Renal cortex interstitium (tissue), 11 donors: ENCODE measurements at regions not wholly inside any gene's neighbourhood (a gene's known extent, or its start where the extent isn't known, plus 50 kb on each side); places are given as distances from the start of the nearest gene placed in this dataset.

Source experiments
- DNase-seq, 11 donors: peaks; one replicate each; pipeline ENCODE4 v3.0.0-alpha.2; 2013; ENCODE audit warnings: low read depth in 9 of 11, low spot score in 4 of 11; ENCODE audit errors: extremely low read depth in 1 of 11

DNA sequence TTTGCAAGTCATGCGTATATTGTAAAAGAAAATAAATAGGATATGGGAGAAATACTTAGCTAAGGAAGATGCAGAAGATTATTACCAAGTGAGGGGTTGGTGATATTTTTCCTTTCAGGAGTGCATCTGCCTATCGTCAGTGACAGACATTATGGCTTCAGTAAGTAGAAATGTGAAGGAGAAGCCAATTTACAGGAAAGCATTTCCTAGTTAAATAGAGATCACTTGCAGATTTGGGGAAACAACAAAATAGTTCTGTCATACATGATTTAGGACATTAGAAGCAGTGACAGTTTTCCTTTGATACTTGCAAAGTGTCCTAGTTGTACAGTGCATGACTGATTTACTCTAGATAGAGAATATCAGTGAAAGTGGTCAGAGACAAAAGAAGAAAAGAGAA is 747.8 kb upstream of the KLHL1 start:
- DNase-seq = no peak

DNA sequence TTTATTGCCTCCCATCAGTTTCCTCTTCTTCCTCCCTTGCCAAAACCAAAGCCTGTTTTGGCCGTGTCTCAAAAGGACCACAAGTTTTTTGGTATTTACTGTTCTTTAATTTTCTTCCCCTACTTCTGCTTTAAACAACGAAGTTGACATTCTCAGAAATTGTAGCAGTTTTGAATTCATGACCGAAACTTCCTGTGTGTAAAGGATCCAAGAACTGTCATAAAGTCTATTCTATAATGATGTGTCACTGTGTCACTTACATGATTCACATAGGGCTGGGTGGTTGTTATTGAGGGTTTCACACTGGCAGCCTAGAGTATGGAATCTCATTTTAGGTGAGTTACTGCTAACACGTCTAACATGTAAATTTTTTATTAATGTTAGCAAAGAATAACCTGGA is 741.0 kb upstream of the KLHL1 start:
- no peak for DNase-seq

- DNase-seq = no peak
Observed at GRCh38 chr13:70844391-70845108, 736.3 kb upstream of the KLHL1 start.

- no peak for DNase-seq
Observed at GRCh38 chr13:70842062-70842644, 733.9 kb upstream of the KLHL1 start.

GRCh38 chr13:70841240-70842061 is 733.2 kb upstream of the KLHL1 start:
- DNase-seq = no peak

DNA sequence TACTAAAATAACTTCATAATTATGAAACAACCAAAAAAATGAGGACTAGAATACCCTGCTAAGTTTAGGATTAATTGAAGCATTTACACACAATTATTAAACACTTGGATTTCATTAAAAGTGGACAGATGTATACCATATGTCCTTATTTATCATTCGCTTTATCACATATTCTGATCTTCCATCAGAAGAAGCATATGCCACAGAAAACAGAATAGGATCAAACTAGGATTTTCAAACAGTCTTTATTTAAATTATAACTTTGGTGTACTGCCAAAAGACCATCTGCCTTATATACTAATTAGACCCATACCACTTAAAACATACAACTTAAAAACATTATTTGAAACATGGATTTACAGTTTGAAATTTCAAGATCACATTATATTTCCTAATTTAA is 727.1 kb upstream of the KLHL1 start:
- DNase-seq = no peak

- no peak for DNase-seq
Observed at GRCh38 chr13:70829748-70830147, 721.5 kb upstream of the KLHL1 start.

GRCh38 chr13:70817576-70817975 is 709.3 kb upstream of the KLHL1 start:
- DNase-seq = no peak

DNA sequence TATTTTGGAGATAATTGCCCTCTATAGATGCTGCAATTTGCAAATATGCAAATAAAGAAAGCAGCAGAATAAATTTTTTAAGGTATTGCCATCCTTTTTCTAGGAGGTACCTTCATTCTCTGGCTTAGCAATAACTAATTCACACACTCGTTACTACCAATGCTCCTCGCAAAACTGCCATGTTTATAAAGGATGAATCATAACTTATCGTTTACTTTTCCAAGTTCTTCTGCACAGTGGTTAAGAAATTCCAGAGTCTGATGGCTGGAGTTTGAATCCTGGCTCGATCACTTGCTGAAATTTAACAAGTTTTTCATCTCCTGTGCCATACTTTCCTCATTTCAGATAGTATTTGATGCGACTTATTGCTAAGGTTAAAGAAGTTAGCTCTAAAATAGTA is 708.6 kb upstream of the KLHL1 start:
- no peak for DNase-seq

GRCh38 chr13:70814684-70815083 is 706.4 kb upstream of the KLHL1 start:
- DNase-seq = no peak

DNA sequence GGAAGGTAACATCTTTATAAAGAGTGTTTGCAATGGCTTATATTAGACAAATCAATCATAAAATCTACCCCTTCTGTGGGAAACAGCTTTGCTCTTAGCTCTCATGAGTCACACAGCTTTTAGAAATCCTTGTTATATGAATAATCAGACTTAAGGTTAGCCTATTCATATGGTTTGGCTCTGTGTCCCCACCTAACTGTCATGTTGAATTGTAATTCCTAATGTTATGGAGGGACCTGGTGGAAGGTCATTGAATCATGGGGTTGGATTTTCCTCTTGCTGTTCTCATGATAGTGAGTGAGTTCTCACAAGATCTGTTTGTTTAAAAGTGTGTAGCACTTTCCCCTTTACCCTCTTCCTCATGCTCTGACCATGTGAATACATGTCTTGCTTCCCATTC is 704.2 kb upstream of the KLHL1 start:
- DNase-seq = no peak

DNA sequence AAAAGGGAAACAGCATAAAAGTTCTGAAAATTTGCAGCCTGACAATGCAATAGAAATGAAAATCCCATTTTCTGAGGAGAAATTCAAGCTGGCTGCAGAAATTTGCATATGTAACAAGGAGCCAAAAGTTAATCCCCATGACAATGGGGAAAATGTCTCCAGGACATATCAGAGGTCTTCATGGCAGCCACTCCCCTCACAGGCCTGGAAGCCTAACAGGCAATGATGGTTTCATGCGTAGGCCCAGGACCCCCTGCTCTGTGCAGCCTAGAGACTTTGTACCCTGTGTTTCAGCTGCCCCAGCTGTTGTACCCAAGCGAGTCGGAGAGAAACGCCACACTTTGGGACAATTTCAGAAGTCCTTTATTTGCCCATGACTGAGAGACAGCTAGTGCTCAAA is 701.3 kb upstream of the KLHL1 start:
- DNase-seq = no peak

- DNase-seq = no peak
Observed at GRCh38 chr13:70798385-70798784, 690.1 kb upstream of the KLHL1 start.

DNA sequence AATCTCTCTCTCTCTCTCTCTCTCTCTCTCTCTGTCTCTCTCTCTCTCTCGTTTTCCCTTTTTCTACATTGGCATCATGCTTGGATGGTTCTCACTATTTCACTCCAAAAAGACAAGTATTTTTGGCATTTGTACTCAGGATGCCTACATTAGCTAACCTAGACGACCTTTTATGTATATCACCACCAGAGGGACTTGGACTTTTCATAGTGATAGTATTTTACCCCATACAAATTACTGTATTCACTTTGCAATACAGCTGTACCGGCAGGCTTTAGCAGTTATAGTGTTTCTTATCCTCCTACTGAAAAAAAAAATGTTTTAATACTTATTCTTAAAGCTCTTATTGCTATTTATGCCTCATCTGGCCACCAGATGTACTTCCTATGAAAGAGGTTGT is 687.2 kb upstream of the KLHL1 start:
- no peak for DNase-seq

DNA sequence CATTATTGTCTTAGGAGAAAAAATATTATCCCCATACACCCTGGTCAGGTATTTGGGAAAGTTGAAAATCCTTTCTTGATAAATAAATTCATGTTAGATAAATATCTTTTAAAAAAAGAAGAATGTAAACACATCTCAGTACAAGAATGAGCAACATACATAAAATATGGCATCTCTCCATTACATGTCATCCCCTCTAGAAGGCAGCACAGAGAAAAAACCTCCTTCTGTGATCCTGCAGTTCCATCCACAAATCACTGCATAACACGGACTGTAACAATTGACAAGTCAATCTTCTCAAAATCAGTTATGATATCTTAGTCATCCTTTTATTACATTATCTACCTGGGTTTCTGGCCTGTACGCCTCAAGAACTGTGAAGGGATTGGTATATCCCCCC is 683.9 kb upstream of the KLHL1 start:
- DNase-seq = no peak

GRCh38 chr13:70789751-70790150 is 681.5 kb upstream of the KLHL1 start:
- no peak for DNase-seq

DNA sequence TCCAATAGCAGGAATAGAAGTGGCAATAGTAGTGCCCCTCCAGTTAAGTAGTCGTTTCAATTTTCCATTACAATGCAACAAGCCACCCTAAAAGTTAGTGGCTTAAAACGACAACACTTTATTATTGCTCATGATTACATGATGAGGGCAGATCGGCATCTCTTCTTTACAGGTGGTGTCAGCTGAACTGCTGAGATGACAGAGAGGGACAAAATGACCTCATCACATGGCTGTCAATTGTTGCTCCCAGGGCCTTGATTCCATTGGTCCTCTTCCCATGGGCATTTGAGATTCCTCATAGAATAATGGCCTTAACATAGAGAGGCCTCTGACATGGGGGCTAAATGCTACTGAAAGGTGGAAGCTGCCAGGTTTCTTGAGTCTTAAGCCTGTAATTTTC is 679.8 kb upstream of the KLHL1 start:
- DNase-seq = no peak

DNA sequence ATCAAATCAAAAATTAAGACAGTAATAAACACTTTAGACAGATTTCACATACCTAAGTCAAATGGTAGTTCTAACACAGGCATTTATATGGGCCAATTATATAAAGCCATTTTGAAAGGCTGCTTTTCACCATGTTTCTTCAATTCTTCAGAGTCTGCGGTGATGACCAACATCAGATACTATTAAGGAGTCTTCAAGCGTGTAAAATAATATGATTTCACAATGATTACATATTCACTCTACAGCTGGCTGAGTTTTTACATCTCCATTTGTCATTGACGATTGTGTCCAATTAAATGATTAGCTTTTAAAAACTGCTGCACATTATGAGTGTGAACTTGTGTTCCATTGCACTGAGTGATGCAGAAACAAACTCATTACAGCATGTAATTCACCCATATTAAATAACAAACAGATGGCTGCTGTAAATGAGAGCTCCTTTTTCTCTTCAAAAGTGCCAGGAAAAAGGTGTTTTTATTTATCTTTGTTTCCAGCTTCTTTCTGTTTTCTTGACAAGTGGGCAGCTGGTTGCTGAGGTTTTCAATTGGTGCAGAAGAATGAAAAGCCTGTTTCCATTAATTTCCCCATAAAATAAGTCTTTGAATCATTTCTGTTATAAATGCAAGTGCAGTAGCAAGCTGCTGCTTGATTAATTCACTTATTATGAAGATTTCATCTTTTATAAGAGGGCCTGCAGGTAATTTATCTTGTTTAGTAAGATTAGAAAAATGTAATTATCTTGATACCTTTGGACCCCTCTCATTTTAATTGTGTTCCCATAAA is 676.1 kb upstream of the KLHL1 start:
- no peak for DNase-seq

- DNase-seq = no peak
Observed at GRCh38 chr13:70769817-70770216, 661.6 kb upstream of the KLHL1 start.

- DNase-seq = no peak
Observed at GRCh38 chr13:70758932-70759331, 650.7 kb upstream of the KLHL1 start.
